HG02763 (cell line): ENCODE measurements at regions not wholly inside any gene's neighbourhood (a gene's known extent, or its start where the extent isn't known, plus 50 kb on each side); places are given as distances from the start of the nearest gene placed in this dataset.

Experiments used
- ATAC-seq: cut with Tn5 transposase; IDR thresholded peaks from one replicate; pipeline ENCODE4 v1.9.1; 2021; ENCODE audit warnings: mild to moderate bottlenecking, moderate library complexity; ENCODE audit not compliant: unreplicated experiment

DNA sequence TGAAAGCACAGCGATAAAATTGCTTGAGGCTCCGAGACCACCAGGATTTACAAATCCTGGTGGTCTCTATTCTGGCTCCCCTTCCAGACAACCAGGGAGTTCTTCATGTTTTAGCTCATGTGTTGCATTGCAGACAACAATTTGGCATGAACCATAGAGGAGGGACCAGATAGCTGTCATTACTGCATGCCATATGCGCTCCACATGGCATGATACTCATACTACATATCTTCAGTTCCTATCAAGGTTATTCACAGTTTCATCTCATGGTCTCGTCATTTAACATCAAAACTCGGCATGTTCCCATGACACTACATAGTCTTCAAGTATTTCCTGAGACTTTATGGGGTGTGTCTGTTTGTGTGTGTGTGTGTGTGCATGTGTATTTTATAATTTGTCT is 220.3 kb downstream of the OR13H1 start:
- ATAC-seq: no peak

DNA sequence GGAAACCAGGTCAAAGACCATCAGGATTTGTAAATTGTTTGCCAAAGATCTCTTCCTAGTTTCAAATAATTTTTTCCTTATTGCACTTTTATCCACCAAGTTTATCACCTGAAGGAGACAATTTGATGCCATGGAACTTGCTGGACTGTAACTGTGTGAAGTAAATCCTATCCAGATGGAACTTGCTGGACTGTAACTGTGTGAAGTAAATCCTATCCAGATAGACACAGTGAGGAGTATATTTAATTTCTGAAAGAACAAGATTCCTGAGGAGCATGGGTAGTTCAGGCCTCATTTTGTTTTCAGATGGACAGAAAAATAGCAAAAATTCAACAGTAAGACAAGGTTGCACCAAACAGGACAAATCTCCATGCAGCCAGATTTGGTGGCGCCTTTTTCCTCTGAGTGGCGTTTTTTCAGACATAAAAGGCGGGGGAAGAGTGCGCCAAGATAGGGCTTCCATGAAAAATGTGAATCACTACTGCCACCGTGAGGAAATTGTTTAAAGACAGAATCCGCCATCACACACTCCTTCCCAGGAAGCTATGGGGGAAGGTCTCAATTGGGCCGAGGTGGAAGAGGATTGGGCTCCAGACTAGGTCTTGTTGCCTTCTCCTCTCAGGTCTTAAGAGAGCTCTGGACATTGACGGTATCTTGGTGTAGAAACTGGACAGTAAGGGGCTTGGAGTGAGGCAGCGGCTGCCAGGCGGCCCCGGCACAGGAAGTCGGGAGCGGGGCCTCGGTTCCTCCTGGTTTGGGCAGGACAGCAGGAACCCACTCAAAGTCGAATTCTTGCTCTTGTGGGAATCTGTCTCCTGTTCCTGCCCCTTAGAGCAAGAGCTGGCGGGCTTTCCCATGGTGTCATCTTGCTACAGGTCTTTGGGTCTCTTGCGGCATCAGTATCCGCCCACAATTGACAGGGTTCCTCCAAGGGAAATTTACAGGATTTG is 234.7 kb downstream of the OR13H1 start:
- peak; percentile 47 for ATAC-seq

DNA sequence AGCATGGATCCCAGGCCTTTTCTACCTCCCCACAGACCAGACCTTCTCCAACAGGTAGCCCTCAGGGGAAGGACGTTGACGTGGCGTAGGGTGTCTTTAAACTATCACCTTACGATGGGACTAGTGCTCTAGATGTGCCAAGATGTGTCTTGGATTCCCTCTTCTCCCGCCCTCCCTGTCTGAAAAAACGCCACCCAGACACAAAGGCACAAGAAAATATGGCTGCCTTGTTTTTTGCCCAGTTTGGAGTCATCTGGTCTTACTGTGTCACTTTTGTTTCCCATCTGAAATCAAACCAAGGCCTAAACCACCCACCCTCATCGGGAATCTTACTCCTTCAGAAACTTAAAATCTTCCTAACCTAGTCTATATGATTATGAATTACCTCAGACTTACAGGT is 235.4 kb downstream of the OR13H1 start:
- ATAC-seq: no peak

DNA sequence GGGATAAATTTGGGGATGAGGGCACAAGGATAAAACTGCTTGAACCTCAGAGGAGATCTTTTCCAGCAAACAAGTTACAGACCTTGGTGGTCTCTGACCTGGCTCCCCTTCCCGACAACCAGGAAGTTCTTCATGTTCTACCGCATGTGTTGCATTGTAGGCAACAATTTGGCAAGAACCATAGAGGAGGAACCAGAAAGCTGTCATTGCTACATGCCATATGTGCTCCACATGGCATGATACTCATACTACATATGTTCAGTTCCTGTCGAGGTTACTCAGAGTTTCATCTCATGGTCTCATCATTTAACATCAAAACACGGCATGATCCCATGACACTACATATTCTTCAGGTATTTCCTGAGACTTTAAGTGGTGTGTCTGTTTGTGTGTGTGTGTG is 235.9 kb downstream of the OR13H1 start:
- ATAC-seq: no peak

DNA sequence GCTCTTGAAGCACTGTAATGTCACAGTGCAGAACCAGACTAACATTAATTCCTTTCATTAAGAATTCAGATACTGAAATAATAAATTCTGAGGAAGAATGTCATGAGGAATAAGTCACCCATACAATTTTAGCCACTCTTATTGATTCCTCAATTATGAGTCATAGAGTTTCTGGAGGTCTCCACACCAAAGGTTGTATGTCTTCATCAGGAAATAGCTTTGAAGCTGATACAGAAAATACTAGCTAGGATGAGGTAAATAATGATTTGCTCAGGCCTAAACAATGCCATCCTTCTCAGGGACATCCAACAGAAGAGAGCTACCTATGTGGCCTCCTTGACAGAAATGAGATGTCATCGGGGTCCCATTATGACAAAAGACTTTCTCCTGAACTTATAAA is 238.8 kb downstream of the OR13H1 start:
- ATAC-seq: no peak

DNA sequence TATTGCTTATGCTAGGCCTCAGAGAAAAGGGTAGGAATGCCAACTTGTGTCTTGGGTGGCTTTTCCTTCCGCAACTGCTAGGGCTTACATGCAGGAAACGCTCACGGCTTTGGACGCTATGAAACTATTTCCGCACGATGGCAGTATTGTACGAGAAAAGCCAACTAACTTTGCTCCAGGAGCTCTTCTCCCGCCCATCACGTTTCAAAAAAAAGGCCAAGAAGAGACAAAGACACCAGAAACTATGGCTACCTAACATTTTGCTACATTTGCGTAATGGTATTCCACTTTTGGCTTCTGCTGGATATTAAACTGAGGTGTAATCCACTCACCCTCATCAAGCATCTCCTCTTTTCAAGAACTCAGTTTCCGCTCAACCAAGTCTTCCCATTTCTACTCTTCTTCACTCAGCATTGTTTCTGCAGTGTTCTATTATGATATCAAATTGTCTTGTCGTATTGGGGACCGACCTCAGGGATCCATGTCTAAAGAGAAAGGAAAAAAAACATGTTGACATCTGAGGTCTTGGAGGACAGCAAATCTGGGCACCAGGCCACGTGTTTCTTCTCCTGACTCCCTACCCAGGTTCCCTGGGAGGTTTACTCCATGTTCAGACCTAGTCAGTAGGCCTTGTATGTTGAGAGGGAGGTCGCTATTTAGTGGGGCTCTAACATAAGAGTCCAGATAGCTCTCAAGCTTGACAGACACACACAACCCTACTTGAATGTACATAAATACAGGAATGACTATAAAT is 239.4 kb upstream of the STK26 start:
- no peak for ATAC-seq

DNA sequence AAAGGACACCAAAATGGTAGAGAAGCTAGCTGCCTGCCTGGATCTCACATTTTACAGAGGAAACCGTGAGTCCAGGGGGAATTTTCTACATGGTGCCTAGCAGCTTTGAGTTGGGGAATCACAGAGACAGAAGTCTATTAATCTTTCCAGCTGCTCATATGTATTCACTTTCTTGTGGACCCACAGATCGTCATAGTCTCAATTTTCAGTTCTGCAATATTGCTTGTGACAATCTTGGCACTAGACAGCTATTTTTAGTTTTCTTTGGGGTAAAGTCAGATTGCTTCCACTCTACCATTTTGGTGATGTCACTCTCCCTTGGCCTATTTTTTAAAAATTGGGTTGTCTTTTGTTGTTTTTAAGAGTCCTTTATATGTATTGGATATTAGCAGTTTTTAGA is 233.4 kb upstream of the STK26 start:
- no peak for ATAC-seq

DNA sequence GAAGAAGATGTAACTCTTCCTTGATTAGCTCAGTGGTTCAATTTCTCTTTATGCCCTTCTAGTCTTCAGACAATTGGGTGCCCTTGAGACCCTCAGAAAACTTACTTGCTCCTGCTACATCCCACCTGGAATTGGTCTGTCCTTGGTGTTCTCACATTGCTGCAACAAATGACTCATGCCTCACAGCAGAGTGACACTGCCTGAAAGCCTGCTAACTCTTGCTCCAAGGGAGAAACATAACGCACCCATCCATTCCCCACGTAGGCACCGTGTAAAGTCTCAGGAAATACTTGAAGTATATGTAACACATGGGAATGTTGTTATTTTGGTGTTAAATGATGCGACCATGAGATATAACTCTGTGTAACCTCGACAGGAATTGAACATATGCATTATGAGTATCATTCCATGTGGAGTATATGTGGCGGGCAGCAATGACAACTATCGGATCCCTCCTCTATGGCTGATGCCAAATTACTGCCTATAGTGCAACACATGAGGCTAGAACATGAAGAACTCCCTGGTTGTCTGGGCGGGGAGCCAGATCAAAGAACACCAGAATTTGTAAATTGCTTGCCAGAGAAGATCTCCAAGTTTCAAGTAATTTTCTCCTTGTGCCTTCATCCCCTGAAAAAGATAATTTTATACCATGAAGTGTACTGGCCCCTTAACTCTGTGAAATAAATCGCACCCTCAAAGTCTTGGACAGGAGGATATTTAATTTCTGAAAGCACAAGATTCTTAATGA is 231.3 kb upstream of the STK26 start:
- ATAC-seq: no peak

DNA sequence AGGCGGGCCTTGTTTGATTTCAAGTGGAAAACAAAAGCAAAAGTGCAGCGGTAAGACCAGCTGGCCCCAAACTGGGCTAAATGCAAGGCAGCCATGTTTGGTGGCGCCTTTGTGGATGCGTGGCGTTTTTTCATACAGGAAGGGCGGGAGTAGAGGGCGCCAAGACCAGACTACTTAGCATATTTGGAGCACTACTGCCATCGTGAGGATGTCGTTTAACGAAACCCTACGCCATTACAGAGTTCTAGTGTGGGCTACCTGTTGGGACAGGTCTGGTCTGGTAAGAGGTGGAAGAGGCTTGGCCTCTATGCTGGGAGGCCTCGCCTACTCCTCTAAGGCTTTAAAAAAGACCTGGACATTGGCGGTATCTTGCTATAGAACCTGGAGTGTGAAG is 230.7 kb upstream of the STK26 start:
- peak; percentile 72 for ATAC-seq

DNA sequence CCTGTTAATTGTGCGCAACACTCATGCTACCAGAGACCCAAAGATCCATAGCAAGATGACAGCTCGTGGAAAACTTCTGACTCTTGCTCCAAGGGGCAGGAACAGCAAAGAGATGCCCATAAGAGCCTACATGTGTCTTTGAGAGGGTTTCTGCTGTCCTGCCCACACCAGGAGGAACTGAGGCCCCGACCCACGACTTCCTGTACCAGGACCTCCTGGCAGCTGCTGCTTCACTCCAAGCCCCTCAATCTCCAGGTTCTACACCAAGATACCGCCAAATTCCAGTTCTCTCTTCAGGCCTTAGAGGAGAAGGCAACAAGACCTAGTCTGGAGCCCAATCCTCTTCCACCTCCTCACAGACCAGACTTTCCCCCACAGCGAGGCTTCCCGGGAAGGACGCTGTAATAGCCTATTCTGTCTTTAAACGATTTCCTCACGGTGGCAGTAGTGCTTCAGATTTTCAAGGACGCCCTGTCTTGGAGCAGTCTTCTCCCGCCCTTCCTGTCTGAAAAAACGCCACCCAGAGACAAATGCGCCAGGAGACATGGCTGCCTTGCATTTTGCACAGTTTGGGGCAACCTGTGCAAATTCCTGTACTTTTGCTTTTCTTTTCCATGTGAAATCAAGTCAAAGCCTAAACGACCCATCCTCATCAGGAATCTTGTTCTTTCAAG is 230.2 kb upstream of the STK26 start:
- ATAC-seq: peak; percentile 53

DNA sequence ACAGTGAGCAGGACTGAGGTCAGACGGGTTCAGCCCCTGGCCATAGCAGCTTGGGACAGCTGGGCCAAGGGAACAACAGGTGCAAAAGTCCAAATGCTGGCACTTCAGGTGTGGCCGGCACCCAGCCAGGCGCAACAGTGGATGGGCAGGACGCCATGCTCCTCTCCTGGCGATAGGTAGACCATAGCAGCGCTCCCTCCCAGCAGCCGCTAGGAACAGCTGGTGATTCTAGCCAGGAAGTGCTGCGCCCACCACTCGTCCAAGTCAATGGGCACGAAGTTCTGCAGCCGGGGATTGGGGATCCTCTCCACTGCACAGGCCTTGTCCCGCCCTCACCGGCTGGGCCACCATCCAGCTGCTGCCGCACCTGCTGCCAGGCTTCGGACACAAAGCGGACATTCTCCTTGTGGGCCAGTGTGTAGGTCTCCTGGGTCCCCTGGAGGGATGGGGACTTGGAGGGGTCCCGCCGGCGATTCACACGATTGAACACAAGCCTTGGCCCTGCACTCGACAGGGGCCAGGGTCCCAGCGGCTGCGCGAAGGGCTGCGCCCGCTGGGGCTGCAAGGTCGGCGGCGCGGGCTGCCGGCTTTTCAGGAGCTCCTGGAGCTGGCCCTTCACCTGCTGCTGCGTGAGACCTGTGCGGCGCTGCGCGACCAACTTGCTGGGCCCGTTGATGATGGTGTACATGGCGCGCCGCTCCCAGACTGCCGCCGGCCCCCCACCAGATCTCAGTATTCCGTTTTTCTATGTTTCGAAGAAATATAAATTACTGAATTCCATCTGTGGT is 227.5 kb upstream of the STK26 start:
- ATAC-seq: no peak

DNA sequence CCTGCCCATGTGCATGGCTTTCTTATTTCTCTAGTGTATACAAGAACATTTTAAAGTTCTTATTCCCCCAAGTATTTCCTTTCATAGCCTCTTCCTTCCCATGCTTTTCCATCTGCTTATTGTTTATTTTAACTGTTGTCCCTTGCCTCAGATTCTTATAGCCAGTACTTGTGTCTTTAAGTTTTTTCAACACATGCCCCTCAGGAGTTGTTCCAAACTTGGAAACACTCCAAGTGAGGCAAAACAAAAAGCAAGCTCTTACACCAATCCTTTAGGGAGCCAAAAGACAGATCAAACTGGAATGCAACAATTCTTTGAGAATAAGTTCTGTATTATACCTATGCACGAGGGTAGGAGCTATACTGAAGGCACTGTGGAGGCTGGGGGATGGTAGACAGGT is 222.0 kb upstream of the STK26 start:
- ATAC-seq: no peak

DNA sequence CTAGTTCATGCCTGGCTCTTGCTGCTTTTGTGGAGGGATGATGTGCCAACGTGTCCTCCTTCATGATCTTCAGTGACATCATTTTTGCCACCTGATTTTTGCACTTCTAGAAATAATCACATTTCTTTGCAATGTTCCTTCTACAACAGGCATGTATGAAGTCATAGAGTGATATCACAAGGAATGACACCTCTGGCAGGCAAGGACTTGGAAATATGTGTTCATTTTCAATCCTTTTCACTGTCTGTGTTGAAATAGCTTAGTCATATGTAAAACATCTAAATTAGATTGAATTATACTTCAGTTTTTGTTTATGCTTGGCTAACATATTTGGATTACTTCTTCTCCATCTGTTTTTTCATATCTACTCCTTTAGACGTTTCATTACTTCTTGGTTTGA is 221.2 kb upstream of the STK26 start:
- no peak for ATAC-seq

DNA sequence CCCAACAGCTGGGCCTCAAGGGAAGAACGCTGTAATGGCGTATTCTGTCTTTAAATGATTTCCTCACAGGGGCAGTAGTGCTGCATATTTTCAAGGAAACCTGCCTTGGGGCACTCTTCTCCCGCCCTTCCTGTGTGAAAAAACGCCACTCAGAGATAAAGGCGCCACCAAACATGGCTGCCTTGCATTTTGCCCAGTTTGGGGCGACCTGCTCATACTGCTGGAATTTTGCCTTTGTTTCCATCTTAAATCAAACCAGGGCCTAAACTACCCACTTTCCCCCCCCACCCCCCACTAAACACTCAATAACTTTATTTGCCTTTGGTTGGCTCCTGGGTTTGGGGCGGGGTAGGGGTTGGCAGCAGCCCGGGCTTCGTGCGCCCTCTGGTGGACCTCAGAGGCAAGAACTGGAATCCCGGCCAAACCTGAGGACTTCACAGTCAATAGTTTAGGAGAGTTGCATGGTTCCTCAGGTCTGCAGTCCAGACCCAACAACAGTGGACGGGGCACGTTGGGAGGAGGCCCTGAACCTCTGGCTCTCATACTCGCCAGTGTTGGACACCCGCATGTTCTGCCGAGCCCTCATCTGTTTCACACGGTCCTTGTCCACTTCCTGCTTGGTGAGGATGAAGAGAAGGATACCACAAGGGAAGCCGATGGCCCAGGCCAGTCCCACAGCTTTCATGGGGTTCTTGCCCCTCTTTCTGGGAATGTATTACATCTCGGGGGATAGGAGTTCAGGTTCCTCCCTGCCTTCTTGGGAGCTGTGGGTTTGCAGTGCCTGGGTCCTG is 220.1 kb upstream of the STK26 start:
- ATAC-seq: peak; percentile 83

DNA sequence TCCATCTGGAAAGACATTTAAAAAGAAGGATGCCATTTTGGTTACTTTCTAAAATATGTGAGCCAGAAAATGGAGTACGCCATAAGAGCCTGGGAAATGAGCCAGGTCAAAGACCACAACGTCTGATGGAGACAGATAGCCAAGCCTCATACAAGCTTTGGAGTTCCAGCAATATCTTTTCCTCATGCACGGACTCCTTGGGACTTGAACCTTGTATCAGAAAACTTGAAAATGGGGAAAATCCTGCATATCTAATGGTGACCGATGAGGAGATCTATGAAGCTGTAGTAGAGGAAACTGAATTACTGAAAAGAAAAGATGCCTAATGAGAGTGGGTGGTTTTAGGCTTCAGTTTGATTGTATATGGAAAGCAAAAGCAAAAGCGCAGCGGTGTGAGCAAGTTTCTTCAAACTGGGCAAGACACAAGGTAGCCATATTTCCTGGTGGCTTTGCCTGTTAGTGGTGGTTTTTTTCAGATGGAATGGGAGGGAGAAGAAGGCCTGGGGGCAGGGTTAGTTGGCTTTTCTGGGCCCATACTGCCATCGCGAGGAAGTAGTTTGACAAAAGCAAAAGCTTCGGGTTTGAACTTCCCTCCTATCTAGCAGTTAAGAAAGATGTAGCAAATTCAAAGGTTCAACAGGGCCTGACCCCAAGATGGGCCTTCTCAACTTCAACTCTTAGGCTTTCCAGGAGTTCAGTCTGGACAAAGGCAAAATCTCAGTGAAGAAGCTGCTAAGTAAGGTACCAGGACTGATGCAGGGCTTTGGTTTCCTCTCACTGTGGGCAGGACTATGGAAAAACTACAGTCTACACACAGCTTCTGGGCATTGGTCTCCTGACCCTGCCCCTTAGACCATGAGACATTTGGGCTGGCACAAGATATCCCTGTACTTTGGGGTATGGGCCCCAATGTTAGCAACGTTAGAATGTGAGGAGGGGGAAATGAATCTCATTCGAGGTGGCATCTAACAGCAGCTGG is 210.0 kb upstream of the STK26 start:
- peak; percentile 86 for ATAC-seq

DNA sequence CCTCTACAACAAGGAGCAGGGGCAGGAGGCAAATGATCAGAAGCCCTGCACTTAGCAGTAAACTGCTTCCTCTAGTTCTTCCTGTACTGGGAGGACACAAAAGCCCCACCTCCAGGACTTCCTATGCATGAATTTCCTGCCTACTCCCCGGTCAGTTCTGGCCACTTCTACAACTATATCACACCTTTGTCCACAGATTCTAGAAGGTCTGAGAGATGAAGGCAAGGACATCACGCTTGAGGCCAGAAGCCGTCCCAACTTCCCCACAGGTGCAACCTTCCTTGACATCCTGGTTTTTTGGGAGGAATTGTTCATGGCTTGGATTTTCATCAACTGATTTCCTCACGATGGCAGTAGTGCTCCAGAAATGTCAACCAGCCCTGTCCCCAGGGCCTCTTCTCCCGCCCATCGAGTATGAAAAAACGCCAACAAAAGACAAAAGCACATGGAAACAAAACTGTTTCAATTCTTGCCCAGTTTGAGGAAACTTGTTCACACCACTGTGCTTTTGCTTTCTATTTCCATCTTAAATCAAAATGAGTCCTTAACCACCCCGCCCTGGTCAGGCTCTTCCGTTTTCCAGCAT is 206.5 kb upstream of the STK26 start:
- ATAC-seq: peak; percentile 55

DNA sequence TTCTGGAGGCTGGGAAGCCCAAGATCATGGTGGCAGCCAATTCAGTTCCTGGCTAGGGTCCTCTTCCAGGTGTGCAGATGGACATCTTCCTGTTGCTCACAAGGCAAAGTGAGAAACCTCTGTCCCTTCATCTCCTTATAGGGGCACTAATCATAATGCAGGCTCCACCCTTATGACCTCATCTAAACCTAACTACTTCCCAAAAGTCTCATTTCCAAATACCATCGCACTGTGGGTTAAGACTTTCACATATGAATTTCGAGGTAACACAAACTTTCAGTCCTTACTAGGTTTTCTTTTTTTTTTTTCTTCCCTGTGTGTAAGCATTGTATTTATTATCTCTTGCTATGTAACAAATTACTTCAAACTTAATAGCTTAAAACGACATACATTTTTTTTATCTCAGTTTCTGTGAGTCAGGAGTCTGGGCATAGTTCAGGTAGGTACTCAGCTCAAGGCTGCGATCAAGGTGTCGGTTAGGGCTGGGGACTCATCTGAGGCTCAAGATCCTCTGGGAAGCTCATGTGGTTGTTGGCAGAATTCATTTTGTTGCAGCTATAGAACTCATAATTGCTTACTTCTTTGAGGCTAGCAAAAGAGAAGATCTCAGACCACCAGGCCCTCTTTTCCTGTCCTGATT is 204.7 kb upstream of the STK26 start:
- ATAC-seq: no peak
